HepG2 (cell line): ENCODE measurements at regions not wholly inside any gene's neighbourhood (a gene's known extent, or its start where the extent isn't known, plus 50 kb on each side); places are given as distances from the start of the nearest gene placed in this dataset.

Experiments used
- ATAC-seq: fragments of 200-7000 bp; cut with Tn5 transposase; 3 replicates; pipeline ENCODE4 v1.9.1; 2020; ENCODE audit warnings: mild to moderate bottlenecking, moderate library complexity
- BruUV-seq: library from RNA; stranded (reverse); fragments of 400-500 nt; replicated peaks from 2 replicates; lab custom pipeline; 2021; lab: Mats Ljungman, UMichigan
- CTCF ChIA-PET: fragments of 300-600 bp; formaldehyde crosslinking; extraction: SDS; loops from one replicate; lab custom pipeline; 2021; ENCODE audit warnings: low total read pairs, inconsistent platforms, low intra/inter-chr PET ratio; lab: Yijun Ruan, JAX
- POLR2A ChIA-PET: fragments of 350-600 bp; sonication (Branson Sonifier 250); formaldehyde crosslinking; loops from one replicate; lab custom pipeline; 2020; ENCODE audit warnings: antibody characterized with exemption, inconsistent platforms; lab: Yijun Ruan, JAX
- DNase-seq: peaks from one replicate; pipeline ENCODE4 v3.0.0-alpha.2; 2015; ENCODE audit warnings: low spot score
- FAIRE-seq: peaks from 3 replicates; lab custom pipeline; 2011; peaks lifted over from hg19 to GRCh38; lab: Jason Lieb, UNC
- H2AFZ ChIP-seq: one replicate; pipeline ENCODE4 v1.6.1; 2011; ENCODE audit warnings: low read length, inconsistent platforms
- H3K27ac ChIP-seq: fragments of 300-600 bp; 3 replicates; pipeline ENCODE4 v1.8.0; 2011; ENCODE audit warnings: mixed run types, mild to moderate bottlenecking, mixed read lengths, low read length, inconsistent platforms; ENCODE audit not compliant: insufficient read depth; ENCODE audit errors: extremely low read length
- H3K27me3 ChIP-seq, 2 experiments: fragments of 200-600 bp in 1 of 2; 2 replicates in 1 of 2; 3 replicates in 1 of 2; pipeline versions ENCODE4 v1.6.0 to v1.8.0; 2011; ENCODE audit warnings: low read length in 2 of 2, mild to moderate bottlenecking in 2 of 2, moderate library complexity in 2 of 2, inconsistent platforms in 1 of 2; ENCODE audit not compliant: insufficient read depth in 2 of 2, control insufficient read depth in 1 of 2
- H3K36me3 ChIP-seq, 2 experiments: fragments of 200-600 bp in 1 of 2; replicated peaks in 1 of 2; 2 replicates in 1 of 2; 3 replicates in 1 of 2; pipeline versions ENCODE4 v1.5.1 to v1.8.0; 2011; ENCODE audit warnings: low read length in 2 of 2, inconsistent platforms in 1 of 2; ENCODE audit not compliant: insufficient read depth in 2 of 2, control insufficient read depth in 1 of 2
- H3K4me1 ChIP-seq: 2 replicates; pipeline ENCODE4 v1.5.1; 2012; ENCODE audit warnings: low read length, inconsistent platforms; ENCODE audit not compliant: insufficient read depth
- H3K4me2 ChIP-seq: 2 replicates; pipeline ENCODE4 v1.6.0; 2011; ENCODE audit warnings: low read depth, low read length, inconsistent platforms
- H3K4me3 ChIP-seq, 3 experiments: fragments of 200-600 bp in 1 of 3; sonication (generic), shearing (Covaris generic) in 1 of 3; replicated peaks in 1 of 3; 2 replicates each; pipeline ENCODE4 v1.5.1; 2011 to 2016; ENCODE audit warnings: low read length in 3 of 3, inconsistent platforms in 2 of 3, low read depth in 2 of 3, mild to moderate bottlenecking in 2 of 3, control low read depth in 1 of 3, mixed read lengths in 1 of 3; ENCODE audit not compliant: insufficient read depth in 1 of 3
- H3K79me2 ChIP-seq: one replicate; pipeline ENCODE4 v1.6.1; 2011; ENCODE audit warnings: low read length, inconsistent platforms; ENCODE audit not compliant: insufficient read depth
- H3K9ac ChIP-seq: 2 replicates; pipeline ENCODE4 v1.6.0; 2011; ENCODE audit warnings: mild to moderate bottlenecking, low read depth, low read length, inconsistent platforms; ENCODE audit not compliant: insufficient read depth
- H3K9me3 ChIP-seq: 2 replicates; pipeline ENCODE4 v1.5.1; 2012; ENCODE audit warnings: mild to moderate bottlenecking, low read length
- H4K20me1 ChIP-seq: 2 replicates; pipeline ENCODE4 v1.6.0; 2011; ENCODE audit warnings: inconsistent platforms, mild to moderate bottlenecking, low read length, moderate library complexity; ENCODE audit not compliant: insufficient read depth
- ARNT ChIP-seq: fragments of 450-650 bp; IDR thresholded peaks from 2 replicates; pipeline ENCODE4 v1.6.1; 2017
- CCDC6 ChIP-seq: sonication (generic); formaldehyde crosslinking; IDR thresholded peaks from 2 replicates; pipeline ENCODE4 v1.8.1; 2022; ENCODE audit warnings: mild to moderate bottlenecking, missing genetic modification reagents, moderate library complexity
- ELF4 ChIP-seq: sonication (generic); formaldehyde crosslinking; IDR thresholded peaks from 2 replicates; pipeline ENCODE4 v1.5.0; 2020; ENCODE audit warnings: missing genetic modification reagents, mild to moderate bottlenecking, moderate library complexity, borderline replicate concordance
- GZF1 ChIP-seq: sonication (generic); formaldehyde crosslinking; IDR thresholded peaks from 2 replicates; pipeline ENCODE4 v1.5.1; 2020; ENCODE audit warnings: mild to moderate bottlenecking, missing genetic modification reagents
- IKZF1 ChIP-seq: fragments of 450-650 bp; IDR thresholded peaks from 2 replicates; pipeline ENCODE4 v1.7.1; 2016
- MEIS2 ChIP-seq: sonication (generic); formaldehyde crosslinking; IDR thresholded peaks from 2 replicates; pipeline ENCODE4 v1.9.0; 2021; ENCODE audit warnings: mild to moderate bottlenecking, missing genetic modification reagents
- NR1H2 ChIP-seq: sonication (generic); formaldehyde crosslinking; IDR thresholded peaks from 2 replicates; pipeline ENCODE4 v1.8.1; 2022; ENCODE audit warnings: low read depth, missing genetic modification reagents, borderline replicate concordance
- PLRG1 ChIP-seq: fragments of 450-650 bp; conservative IDR thresholded peaks from 2 replicates; pipeline ENCODE4 v1.6.1; 2016
- SKI ChIP-seq: fragments of 450-650 bp; IDR thresholded peaks from one replicate; pipeline ENCODE4 v1.6.1; 2018; ENCODE audit warnings: mild to moderate bottlenecking; ENCODE audit not compliant: partially characterized antibody
- SMYD3 ChIP-seq: sonication (generic); formaldehyde crosslinking; IDR thresholded peaks from 2 replicates; pipeline ENCODE4 v1.8.1; 2023; ENCODE audit warnings: mild to moderate bottlenecking, missing genetic modification reagents
- ZBTB3 ChIP-seq: sonication (generic); formaldehyde crosslinking; IDR thresholded peaks from 2 replicates; pipeline ENCODE4 v1.4.0; 2020; ENCODE audit warnings: low read depth, mild to moderate bottlenecking, moderate library complexity, missing genetic modification reagents, borderline replicate concordance
- ZFP36L1 ChIP-seq: sonication (generic); formaldehyde crosslinking; IDR thresholded peaks from 2 replicates; pipeline ENCODE4 v1.8.0; 2022; ENCODE audit warnings: mild to moderate bottlenecking, missing genetic modification reagents, moderate library complexity
- ZFYVE20 ChIP-seq: sonication (generic); formaldehyde crosslinking; IDR thresholded peaks from 2 replicates; pipeline ENCODE4 v1.8.0; 2023; ENCODE audit warnings: low read depth, mild to moderate bottlenecking, moderate library complexity, missing genetic modification reagents, borderline replicate concordance
- ZNF383 ChIP-seq: sonication (generic); formaldehyde crosslinking; IDR thresholded peaks from 2 replicates; pipeline ENCODE4 v1.4.0; 2020; ENCODE audit warnings: missing genetic modification reagents, mild to moderate bottlenecking, borderline replicate concordance
- ZNF629 ChIP-seq: sonication (generic); formaldehyde crosslinking; conservative IDR thresholded peaks from 2 replicates; pipeline ENCODE4 v1.5.0; 2020; ENCODE audit warnings: missing genetic modification reagents
- WGBS: methylation state at CpG from one replicate; pipeline ENCODE4 v1.1.6; 2017; ENCODE audit warnings: low lambda C conversion rate; 5-methylcytosine and 5-hydroxymethylcytosine counted together
- in situ Hi-C: cut with HindIII; loops from 2 replicates; pipeline ENCODE4 v1.10.0; 2017; ENCODE audit warnings: low pct_unique_long_range_greater_than_20kb; ENCODE audit not compliant: extremely low pct_ligation_motif_present
- intact Hi-C: fragments of 100-400 bp; cut with micrococcal nuclease; formaldehyde crosslinking; loops from one replicate; pipeline ENCODE4 v1.10.0; 2022; ENCODE audit not compliant: unreplicated experiment
- TF ChIP-seq, protein P1 (sequence below): sonication (generic); formaldehyde crosslinking; conservative IDR thresholded peaks from 2 replicates; pipeline ENCODE4 v1.8.0; 2022; ENCODE audit warnings: mild to moderate bottlenecking, moderate library complexity, missing genetic modification reagents
- TF ChIP-seq, protein P2 (sequence below): sonication (generic); formaldehyde crosslinking; IDR thresholded peaks from 2 replicates; pipeline ENCODE4 v1.4.0; 2020; ENCODE audit warnings: mild to moderate bottlenecking, missing genetic modification reagents
- TF ChIP-seq, protein P3 (sequence below): sonication (generic); formaldehyde crosslinking; IDR thresholded peaks from 2 replicates; pipeline ENCODE4 v1.4.0; 2020; ENCODE audit warnings: missing genetic modification reagents
- TF ChIP-seq, protein P4 (sequence below): sonication (generic); formaldehyde crosslinking; IDR thresholded peaks from 2 replicates; pipeline ENCODE4 v1.4.0; 2020; ENCODE audit warnings: low read depth, mild to moderate bottlenecking, missing genetic modification reagents

DNA sequence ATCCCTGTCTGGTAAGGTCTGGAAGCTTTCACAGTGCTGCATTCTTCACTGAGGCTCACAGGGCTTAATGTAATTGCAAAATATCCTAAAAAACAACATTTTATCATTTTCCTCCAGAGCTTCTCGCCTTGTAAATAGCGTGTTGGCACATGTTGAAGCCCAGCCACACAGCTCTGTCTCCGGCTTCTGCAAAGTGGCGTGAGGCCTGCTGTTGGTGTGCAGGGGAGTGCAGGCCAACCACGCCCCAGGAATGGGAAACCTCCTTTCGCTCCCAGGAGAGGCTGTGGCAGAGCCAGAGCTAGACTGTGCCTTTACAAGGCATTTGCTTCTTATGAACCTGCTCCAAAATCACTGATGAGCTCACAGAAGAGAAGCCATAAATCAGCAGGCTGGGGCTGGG is 248.2 kb upstream of the MAF start:
- no peak overlapping the region for H3K4me3 ChIP-seq
- TF ChIP-seq ARNT (no peak), MEIS2 (no peak), ELF4 (CRISPR knock-in tag) (no peak), NR1H2 (CRISPR knock-in tag) (no peak), ZNF629 (CRISPR knock-in tag) (no peak), GZF1 (CRISPR knock-in tag) (no peak), CCDC6 (CRISPR knock-in tag) (no peak), SMYD3 (CRISPR knock-in tag) (no peak), PLRG1 (no peak), ZNF383 (CRISPR knock-in tag) (no peak), ZBTB3 (CRISPR knock-in tag) (no peak), ZFP36L1 (CRISPR knock-in tag) (no peak), ZFYVE20 (CRISPR knock-in tag) (no peak), IKZF1 (no peak), SKI (no peak)
- TF ChIP-seq, protein P1, sequence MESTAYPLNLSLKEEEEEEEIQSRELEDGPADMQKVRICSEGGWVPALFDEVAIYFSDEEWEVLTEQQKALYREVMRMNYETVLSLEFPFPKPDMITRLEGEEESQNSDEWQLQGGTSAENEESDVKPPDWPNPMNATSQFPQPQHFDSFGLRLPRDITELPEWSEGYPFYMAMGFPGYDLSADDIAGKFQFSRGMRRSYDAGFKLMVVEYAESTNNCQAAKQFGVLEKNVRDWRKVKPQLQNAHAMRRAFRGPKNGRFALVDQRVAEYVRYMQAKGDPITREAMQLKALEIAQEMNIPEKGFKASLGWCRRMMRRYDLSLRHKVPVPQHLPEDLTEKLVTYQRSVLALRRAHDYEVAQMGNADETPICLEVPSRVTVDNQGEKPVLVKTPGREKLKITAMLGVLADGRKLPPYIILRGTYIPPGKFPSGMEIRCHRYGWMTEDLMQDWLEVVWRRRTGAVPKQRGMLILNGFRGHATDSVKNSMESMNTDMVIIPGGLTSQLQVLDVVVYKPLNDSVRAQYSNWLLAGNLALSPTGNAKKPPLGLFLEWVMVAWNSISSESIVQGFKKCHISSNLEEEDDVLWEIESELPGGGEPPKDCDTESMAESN (CRISPR knock-in tag): no peak
- TF ChIP-seq, protein P2, sequence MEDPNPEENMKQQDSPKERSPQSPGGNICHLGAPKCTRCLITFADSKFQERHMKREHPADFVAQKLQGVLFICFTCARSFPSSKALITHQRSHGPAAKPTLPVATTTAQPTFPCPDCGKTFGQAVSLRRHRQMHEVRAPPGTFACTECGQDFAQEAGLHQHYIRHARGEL (CRISPR knock-in tag): no peak
- TF ChIP-seq, protein P3, sequence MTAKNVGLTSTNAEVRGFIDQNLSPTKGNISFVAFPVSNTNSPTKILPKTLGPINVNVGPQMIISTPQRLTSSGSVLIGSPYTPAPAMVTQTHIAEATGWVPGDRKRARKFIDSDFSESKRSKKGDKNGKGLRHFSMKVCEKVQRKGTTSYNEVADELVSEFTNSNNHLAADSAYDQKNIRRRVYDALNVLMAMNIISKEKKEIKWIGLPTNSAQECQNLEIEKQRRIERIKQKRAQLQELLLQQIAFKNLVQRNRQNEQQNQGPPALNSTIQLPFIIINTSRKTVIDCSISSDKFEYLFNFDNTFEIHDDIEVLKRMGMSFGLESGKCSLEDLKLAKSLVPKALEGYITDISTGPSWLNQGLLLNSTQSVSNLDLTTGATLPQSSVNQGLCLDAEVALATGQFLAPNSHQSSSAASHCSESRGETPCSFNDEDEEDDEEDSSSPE (CRISPR knock-in tag): no peak
- TF ChIP-seq, protein P4, sequence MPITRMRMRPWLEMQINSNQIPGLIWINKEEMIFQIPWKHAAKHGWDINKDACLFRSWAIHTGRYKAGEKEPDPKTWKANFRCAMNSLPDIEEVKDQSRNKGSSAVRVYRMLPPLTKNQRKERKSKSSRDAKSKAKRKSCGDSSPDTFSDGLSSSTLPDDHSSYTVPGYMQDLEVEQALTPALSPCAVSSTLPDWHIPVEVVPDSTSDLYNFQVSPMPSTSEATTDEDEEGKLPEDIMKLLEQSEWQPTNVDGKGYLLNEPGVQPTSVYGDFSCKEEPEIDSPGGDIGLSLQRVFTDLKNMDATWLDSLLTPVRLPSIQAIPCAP (CRISPR knock-in tag): no peak
- H3K9ac ChIP-seq: no peak overlapping the region
- in situ Hi-C loops (no loop called here), intact Hi-C loops (no loop called here)
- H3K9me3 ChIP-seq: peaks cover 12% of the 10 kb centered on the region; the same call in 1 of the 2 replicates
- no peak overlapping the region for H3K4me2 ChIP-seq
- H3K4me1 ChIP-seq: no peaks in the 10 kb centered on the region
- POLR2A ChIA-PET: no interaction called here
- FAIRE-seq (no peak), ATAC-seq (no peak), DNase-seq (no peak)
- CTCF ChIA-PET: no interaction called here
- H3K27me3 ChIP-seq: no peaks in the 10 kb centered on the region
- no peak overlapping the region for H2AFZ ChIP-seq
- BruUV-seq: no TSS peak
- 50% methylated on average over 4 of the region's 6 CpGs for WGBS
- no peak overlapping the region for H3K27ac ChIP-seq
- no peaks in the 10 kb centered on the region for H3K36me3 ChIP-seq
- H3K79me2 ChIP-seq: no peaks in the 10 kb centered on the region
- H4K20me1 ChIP-seq: no peaks in the 10 kb centered on the region
